HEK293T (cell line): ENCODE measurements at regions not wholly inside any gene's neighbourhood (a gene's known extent, or its start where the extent isn't known, plus 50 kb on each side); places are given as distances from the start of the nearest gene placed in this dataset.

ENCODE experiments used
- ARNT ChIP-seq: fragments of 450-650 bp; IDR thresholded peaks from 2 replicates; pipeline ENCODE4 v1.6.1; 2017; ENCODE audit warnings: mild to moderate bottlenecking
- BHLHE40 ChIP-seq: fragments of 450-650 bp; IDR thresholded peaks from 2 replicates; pipeline ENCODE4 v1.6.1; 2016; ENCODE audit warnings: mild to moderate bottlenecking, moderate library complexity, borderline replicate concordance
- CTBP1 ChIP-seq: fragments of 450-650 bp; IDR thresholded peaks from 2 replicates; pipeline ENCODE4 v1.6.1; 2016; ENCODE audit warnings: borderline replicate concordance
- ELF4 ChIP-seq: fragments of 450-650 bp; IDR thresholded peaks from 2 replicates; pipeline ENCODE4 v1.6.1; 2017; ENCODE audit warnings: antibody characterized with exemption
- LEF1 ChIP-seq: fragments of 450-650 bp; IDR thresholded peaks from 2 replicates; pipeline ENCODE4 v1.6.1; 2017; ENCODE audit warnings: mild to moderate bottlenecking, borderline replicate concordance
- NFRKB ChIP-seq: fragments of 450-650 bp; IDR thresholded peaks from 2 replicates; pipeline ENCODE4 v1.6.1; 2016; ENCODE audit warnings: mild to moderate bottlenecking, moderate library complexity
- SP1 ChIP-seq: fragments of 450-650 bp; IDR thresholded peaks from 2 replicates; pipeline ENCODE4 v1.6.1; 2017
- ZNF384 ChIP-seq: fragments of 450-650 bp; IDR thresholded peaks from 2 replicates; pipeline ENCODE4 v1.6.1; 2016
- TF ChIP-seq, protein P1 (sequence below): fragments of 450-650 bp; IDR thresholded peaks from 2 replicates; pipeline ENCODE4 v1.6.1; 2016

DNA sequence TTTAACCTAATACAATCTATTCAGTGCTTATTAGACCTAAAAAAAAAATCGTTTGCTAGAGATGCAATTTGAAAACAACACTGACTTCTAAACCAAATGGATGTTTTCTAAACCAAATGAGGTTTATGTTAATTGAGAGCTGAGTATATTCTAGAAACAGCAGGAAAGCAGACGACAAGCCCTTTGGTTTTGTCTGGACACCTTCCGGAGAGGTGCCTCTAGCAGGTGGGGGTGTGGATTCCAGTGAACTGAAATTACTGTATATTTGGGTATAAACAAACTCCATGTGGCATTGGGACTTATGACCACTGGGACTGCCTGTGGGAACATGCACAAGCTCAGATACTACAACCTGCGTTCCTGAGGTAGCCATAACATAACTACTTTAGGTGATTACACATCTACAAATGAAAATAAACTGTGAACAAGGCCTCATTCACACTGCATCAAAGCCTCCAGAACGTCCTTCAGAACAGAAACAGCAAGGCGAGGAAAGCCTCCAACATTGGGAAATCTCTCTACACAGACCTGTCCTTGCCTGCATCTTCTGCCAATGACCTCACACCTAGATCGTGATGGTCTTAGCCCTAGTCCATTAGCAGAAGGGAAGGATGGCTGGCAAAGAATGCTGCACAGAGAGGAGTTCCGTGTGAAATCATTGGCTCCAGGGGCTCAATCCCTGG is 206.8 kb upstream of the FOXQ1 start:
- TF ChIP-seq ARNT (no peak), LEF1 (no peak), SP1 (no peak), BHLHE40 (no peak), CTBP1 (no peak), NFRKB (no peak), ELF4 (no peak), ZNF384 (no peak)
- TF ChIP-seq, protein P1, sequence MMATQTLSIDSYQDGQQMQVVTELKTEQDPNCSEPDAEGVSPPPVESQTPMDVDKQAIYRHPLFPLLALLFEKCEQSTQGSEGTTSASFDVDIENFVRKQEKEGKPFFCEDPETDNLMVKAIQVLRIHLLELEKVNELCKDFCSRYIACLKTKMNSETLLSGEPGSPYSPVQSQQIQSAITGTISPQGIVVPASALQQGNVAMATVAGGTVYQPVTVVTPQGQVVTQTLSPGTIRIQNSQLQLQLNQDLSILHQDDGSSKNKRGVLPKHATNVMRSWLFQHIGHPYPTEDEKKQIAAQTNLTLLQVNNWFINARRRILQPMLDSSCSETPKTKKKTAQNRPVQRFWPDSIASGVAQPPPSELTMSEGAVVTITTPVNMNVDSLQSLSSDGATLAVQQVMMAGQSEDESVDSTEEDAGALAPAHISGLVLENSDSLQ: no peak
